ENCODE measurements at regions not wholly inside any gene's neighbourhood (a gene's known extent, or its start where the extent isn't known, plus 50 kb on each side); places are given as distances from the start of the nearest gene placed in this dataset.

DNA sequence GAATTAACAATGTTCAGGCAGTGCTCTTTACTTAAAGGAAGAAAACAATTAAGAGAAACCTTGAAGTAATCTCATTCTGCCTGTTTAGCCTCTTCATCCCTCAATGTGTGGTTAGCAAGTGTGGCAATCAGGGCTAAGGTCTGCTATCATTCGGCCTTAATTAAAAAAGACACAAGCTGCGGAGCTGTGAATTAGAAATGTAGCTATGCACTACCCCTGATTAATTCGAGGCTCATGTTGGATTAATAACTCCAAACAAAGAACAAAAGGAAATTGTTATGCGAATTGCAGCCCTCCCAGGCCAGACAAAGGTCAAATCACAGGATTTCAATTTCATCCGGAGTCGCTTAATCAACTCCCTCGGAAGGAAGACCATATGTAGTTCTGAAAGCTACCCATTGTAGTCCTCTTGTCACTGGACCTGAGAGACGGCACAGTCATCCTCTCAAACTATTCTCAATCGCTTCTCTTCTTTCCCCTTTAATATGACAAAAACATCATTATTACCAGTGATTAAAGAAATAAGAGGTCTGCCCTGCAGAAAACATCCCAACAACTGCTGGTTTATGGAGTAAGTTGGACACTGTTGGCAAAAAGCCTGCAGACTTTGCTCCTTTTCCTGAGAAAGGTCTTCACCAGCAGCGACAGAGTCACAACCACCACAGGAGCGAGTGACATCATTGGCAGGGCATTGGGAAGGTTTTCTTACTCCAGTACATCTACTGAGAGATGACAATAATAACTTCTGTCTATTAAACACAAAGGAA, 71.1 kb upstream of the SOX5 start:
- TF ChIP-seq, protein P1, sequence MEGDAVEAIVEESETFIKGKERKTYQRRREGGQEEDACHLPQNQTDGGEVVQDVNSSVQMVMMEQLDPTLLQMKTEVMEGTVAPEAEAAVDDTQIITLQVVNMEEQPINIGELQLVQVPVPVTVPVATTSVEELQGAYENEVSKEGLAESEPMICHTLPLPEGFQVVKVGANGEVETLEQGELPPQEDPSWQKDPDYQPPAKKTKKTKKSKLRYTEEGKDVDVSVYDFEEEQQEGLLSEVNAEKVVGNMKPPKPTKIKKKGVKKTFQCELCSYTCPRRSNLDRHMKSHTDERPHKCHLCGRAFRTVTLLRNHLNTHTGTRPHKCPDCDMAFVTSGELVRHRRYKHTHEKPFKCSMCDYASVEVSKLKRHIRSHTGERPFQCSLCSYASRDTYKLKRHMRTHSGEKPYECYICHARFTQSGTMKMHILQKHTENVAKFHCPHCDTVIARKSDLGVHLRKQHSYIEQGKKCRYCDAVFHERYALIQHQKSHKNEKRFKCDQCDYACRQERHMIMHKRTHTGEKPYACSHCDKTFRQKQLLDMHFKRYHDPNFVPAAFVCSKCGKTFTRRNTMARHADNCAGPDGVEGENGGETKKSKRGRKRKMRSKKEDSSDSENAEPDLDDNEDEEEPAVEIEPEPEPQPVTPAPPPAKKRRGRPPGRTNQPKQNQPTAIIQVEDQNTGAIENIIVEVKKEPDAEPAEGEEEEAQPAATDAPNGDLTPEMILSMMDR (IDR thresholded peaks at IDR 0.05) = no peak
- TF ChIP-seq POLR2A (IDR thresholded peaks at IDR 0.05) = no peak
- no peak for TF ChIP-seq POLR2AphosphoS5 (IDR thresholded peaks at IDR 0.05)

Measured in breast epithelium (tissue), 3 donors.